Stimulated activated CD4-positive, alpha-beta T cell treated with anti-CD3 and anti-CD28 coated beads, Interleukin-12 subunit alpha, Interleukin-12 subunit beta, amount 100 ng/mL, for 48 hours (primary cell): ENCODE measurements at regions not wholly inside any gene's neighbourhood (a gene's known extent, or its start where the extent isn't known, plus 50 kb on each side); places are given as distances from the start of the nearest gene placed in this dataset.
"Not testable (repeated sequence)": the region's sequence is repeated elsewhere in the genome, so short reads cannot be mapped to it uniquely, and the experiment has no call there.

Experiments
- DNase-seq, 3 donors: peaks; one replicate each; pipeline ENCODE4 v3.0.0-alpha.2; 2020; ENCODE audit warnings: low read depth in 2 of 3, low spot score in 1 of 3

GRCh38 chr16:63760246-63760645 is 1361.6 kb downstream of the CDH11 start:
- not testable (repeated sequence) for DNase-seq

GRCh38 chr16:63752347-63752746 is 1369.5 kb downstream of the CDH11 start:
- DNase-seq = no peak

GRCh38 chr16:63749276-63749675 is 1372.6 kb downstream of the CDH11 start:
- DNase-seq = no peak

GRCh38 chr16:63745456-63745855 is 1376.4 kb downstream of the CDH11 start:
- DNase-seq = no peak

- DNase-seq = no peak
Observed at GRCh38 chr16:63744077-63744874, 1377.6 kb downstream of the CDH11 start.

- DNase-seq = no peak
Observed at GRCh38 chr16:63742150-63742549, 1379.7 kb downstream of the CDH11 start.

GRCh38 chr16:63737633-63738032 is 1384.2 kb downstream of the CDH11 start:
- no peak for DNase-seq

GRCh38 chr16:63735456-63735855 is 1386.4 kb downstream of the CDH11 start:
- no peak for DNase-seq

- DNase-seq = no peak
Observed at GRCh38 chr16:63720848-63721247, 1401.0 kb downstream of the CDH11 start.

GRCh38 chr16:63719926-63720325 is 1401.9 kb downstream of the CDH11 start:
- no peak for DNase-seq

- DNase-seq = no peak
Observed at GRCh38 chr16:63717806-63718205, 1404.1 kb downstream of the CDH11 start.

- DNase-seq = no peak
Observed at GRCh38 chr16:63714876-63715275, 1407.0 kb downstream of the CDH11 start.

GRCh38 chr16:63712725-63713124 is 1409.1 kb downstream of the CDH11 start:
- DNase-seq = no peak

- no peak for DNase-seq
Observed at GRCh38 chr16:63703612-63704011, 1418.3 kb downstream of the CDH11 start.

- DNase-seq = no peak
Observed at GRCh38 chr16:63702981-63703590, 1418.8 kb downstream of the CDH11 start.

- DNase-seq = no peak
Observed at GRCh38 chr16:63697736-63698135, 1424.1 kb downstream of the CDH11 start.

- no peak for DNase-seq
Observed at GRCh38 chr16:63695347-63695746, 1426.5 kb downstream of the CDH11 start.

GRCh38 chr16:63690961-63691360 is 1430.9 kb downstream of the CDH11 start:
- DNase-seq = no peak

- DNase-seq = no peak
Observed at GRCh38 chr16:63690267-63690666, 1431.6 kb downstream of the CDH11 start.

- DNase-seq = no peak
Observed at GRCh38 chr16:63689068-63689467, 1432.8 kb downstream of the CDH11 start.

GRCh38 chr16:63684149-63685101 is 1437.4 kb downstream of the CDH11 start:
- DNase-seq = no peak

GRCh38 chr16:63682844-63683243 is 1439.0 kb downstream of the CDH11 start:
- no peak for DNase-seq
